Lower lobe of right lung (tissue), 2 donors: ENCODE measurements at regions not wholly inside any gene's neighbourhood (a gene's known extent, or its start where the extent isn't known, plus 50 kb on each side); places are given as distances from the start of the nearest gene placed in this dataset.

ENCODE experiments used
- ATAC-seq, 2 donors: fragments of 200-7000 bp; cut with Tn5 transposase; one replicate each; pipeline ENCODE4 v1.9.1; 2020 to 2022; ENCODE audit warnings: mild to moderate bottlenecking in 2 of 2, moderate library complexity in 2 of 2
- DNase-seq: peaks from one replicate; pipeline ENCODE4 v3.0.0-alpha.2; 2020
- H3K27ac ChIP-seq: fragments of 200-600 bp; one replicate; pipeline ENCODE4 v1.8.0; 2022
- H3K27me3 ChIP-seq: fragments of 200-600 bp; one replicate; pipeline ENCODE4 v1.8.0; 2022; ENCODE audit warnings: low read depth
- H3K36me3 ChIP-seq: fragments of 200-600 bp; one replicate; pipeline ENCODE4 v1.8.0; 2022; ENCODE audit warnings: mild to moderate bottlenecking
- H3K4me1 ChIP-seq: fragments of 200-600 bp; one replicate; pipeline ENCODE4 v1.8.0; 2022
- H3K4me3 ChIP-seq: fragments of 200-600 bp; one replicate; pipeline ENCODE4 v1.8.0; 2022; ENCODE audit warnings: mild to moderate bottlenecking
- H3K9me3 ChIP-seq: fragments of 200-600 bp; one replicate; pipeline ENCODE4 v1.8.0; 2022
- CTCF ChIP-seq: fragments of 200-600 bp; IDR thresholded peaks from one replicate; pipeline ENCODE4 v1.8.0; 2022; ENCODE audit warnings: antibody characterized with exemption, mild to moderate bottlenecking
- intact Hi-C: fragments of 100-400 bp; cut with DNase I; formaldehyde crosslinking; loops from one replicate; pipeline ENCODE4 v1.11.0; 2022
- donor health status: DM: no; HTN: yes; CAD: no; lungs with severe emphysema.

DNA sequence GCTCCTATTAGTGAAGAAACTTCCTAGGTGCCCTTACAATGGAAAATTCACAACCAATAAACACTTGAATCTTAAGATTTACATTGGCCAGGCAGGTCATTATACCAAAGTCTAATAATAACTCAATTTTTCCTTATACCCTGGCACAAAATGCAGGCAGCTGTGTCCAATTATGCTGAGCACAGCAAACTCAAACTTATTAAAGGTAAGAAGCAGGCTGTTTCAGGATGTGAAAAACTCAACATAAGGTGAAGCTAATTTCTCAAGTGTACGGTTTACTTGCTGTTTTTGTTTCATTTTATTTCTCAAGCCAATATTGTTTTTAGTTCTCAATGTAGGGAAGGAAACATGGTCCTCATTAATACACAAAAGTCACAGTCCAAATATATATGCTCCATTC is 405.1 kb downstream of the KCTD16 start:
- no peaks in the 10 kb centered on the region for H3K4me1 ChIP-seq
- no peaks in the 10 kb centered on the region for H3K36me3 ChIP-seq
- no peak for ATAC-seq
- H3K9me3 ChIP-seq, result no peaks in the 10 kb centered on the region
- no peak overlapping the region for H3K27ac ChIP-seq
- intact Hi-C loops, result no loop called here
- H3K4me3 ChIP-seq, result no peak overlapping the region
- no peak for TF ChIP-seq CTCF
- no peak for DNase-seq
- H3K27me3 ChIP-seq, result no peaks in the 10 kb centered on the region

- DNase-seq, result no peak
- no peak for ATAC-seq
- H3K4me1 ChIP-seq, result no peaks in the 10 kb centered on the region
- no peak overlapping the region for H3K27ac ChIP-seq
- no peaks in the 10 kb centered on the region for H3K27me3 ChIP-seq
- H3K4me3 ChIP-seq, result no peak overlapping the region
- H3K9me3 ChIP-seq, result peaks cover 6% of the 10 kb centered on the region
- intact Hi-C loops, result no loop called here
- H3K36me3 ChIP-seq, result no peaks in the 10 kb centered on the region
- TF ChIP-seq CTCF, result no peak
Measured at GRCh38 chr5:144567421-144567780, 396.7 kb downstream of the KCTD16 start.

GRCh38 chr5:144566747-144567420 is 396.2 kb downstream of the KCTD16 start:
- DNase-seq (no peak), ATAC-seq (no peak)
- Histone ChIP-seq H3K36me3 (no peaks in the 10 kb centered on the region), H3K4me3 (no peak overlapping the region), H3K27me3 (no peaks in the 10 kb centered on the region), H3K27ac (no peak overlapping the region), H3K4me1 (no peaks in the 10 kb centered on the region), H3K9me3 (peaks cover 6% of the 10 kb centered on the region)
- no peak for TF ChIP-seq CTCF
- intact Hi-C loops, result no loop called here

GRCh38 chr5:144549580-144549979 is 378.9 kb downstream of the KCTD16 start:
- Histone ChIP-seq H3K9me3 (no peaks in the 10 kb centered on the region), H3K27me3 (no peaks in the 10 kb centered on the region), H3K27ac (no peak overlapping the region), H3K4me1 (no peaks in the 10 kb centered on the region), H3K36me3 (no peaks in the 10 kb centered on the region), H3K4me3 (no peak overlapping the region)
- no peak for DNase-seq
- intact Hi-C loops, result no loop called here
- TF ChIP-seq CTCF, result no peak
- peak; percentile 14 to 53 for ATAC-seq

DNA sequence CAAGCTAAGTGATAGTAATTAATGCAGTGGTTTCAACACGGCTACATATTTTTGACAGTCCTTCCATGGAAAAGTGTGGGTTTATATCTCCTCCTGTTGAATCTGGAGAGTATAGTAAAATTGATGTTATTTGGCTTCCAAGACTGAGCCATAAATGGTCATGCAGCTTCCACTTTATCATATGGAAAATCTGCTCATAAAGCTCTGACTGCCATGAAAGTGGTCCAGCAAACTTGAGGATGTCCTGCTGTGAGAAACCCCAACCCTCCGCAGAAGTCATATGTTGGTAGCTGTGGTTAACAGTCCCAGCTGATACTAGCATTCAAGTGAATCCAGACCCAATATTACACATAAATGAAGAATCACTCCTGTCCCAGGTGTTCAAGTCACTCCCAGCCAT is 378.3 kb downstream of the KCTD16 start:
- DNase-seq (no peak), ATAC-seq (no peak)
- no peaks in the 10 kb centered on the region for H3K9me3 ChIP-seq
- no peaks in the 10 kb centered on the region for H3K27me3 ChIP-seq
- H3K4me3 ChIP-seq, result no peak overlapping the region
- intact Hi-C loops, result no loop called here
- H3K27ac ChIP-seq, result no peak overlapping the region
- TF ChIP-seq CTCF, result no peak
- H3K4me1 ChIP-seq, result no peaks in the 10 kb centered on the region
- no peaks in the 10 kb centered on the region for H3K36me3 ChIP-seq
